Adipocyte (in vitro differentiated cells): ENCODE measurements at regions not wholly inside any gene's neighbourhood (a gene's known extent, or its start where the extent isn't known, plus 50 kb on each side); places are given as distances from the start of the nearest gene placed in this dataset.
A peak's percentile ranks its signal among the peaks of the same experiment; 100 is the strongest.

Source experiments
- DNase-seq: peaks from one replicate; pipeline ENCODE4 v3.0.0-alpha.2; 2015; ENCODE audit warnings: low read depth
- H3K27me3 ChIP-seq: replicated peaks from 2 replicates; pipeline ENCODE4 v1.7.0; 2013; ENCODE audit warnings: mild to moderate bottlenecking, low read length, moderate library complexity; ENCODE audit not compliant: control insufficient read depth, insufficient read depth
- H3K36me3 ChIP-seq: 2 replicates; pipeline ENCODE4 v1.7.0; 2013; ENCODE audit warnings: low read length, mild to moderate bottlenecking, moderate library complexity; ENCODE audit not compliant: control insufficient read depth, insufficient read depth, severe bottlenecking
- H3K4me1 ChIP-seq: 2 replicates; pipeline ENCODE4 v1.7.0; 2013; ENCODE audit warnings: mild to moderate bottlenecking, low read length, moderate library complexity; ENCODE audit not compliant: control insufficient read depth, insufficient read depth
- H3K4me3 ChIP-seq: 2 replicates; pipeline ENCODE4 v1.7.0; 2013; ENCODE audit warnings: mild to moderate bottlenecking, low read length, moderate library complexity
- H3K9ac ChIP-seq: 2 replicates; pipeline ENCODE4 v1.7.0; 2013; ENCODE audit warnings: mild to moderate bottlenecking, low read length, moderate library complexity
- H3K9me3 ChIP-seq: 2 replicates; pipeline ENCODE4 v1.7.0; 2013; ENCODE audit warnings: mild to moderate bottlenecking, low read length, moderate library complexity; ENCODE audit not compliant: control insufficient read depth

DNA sequence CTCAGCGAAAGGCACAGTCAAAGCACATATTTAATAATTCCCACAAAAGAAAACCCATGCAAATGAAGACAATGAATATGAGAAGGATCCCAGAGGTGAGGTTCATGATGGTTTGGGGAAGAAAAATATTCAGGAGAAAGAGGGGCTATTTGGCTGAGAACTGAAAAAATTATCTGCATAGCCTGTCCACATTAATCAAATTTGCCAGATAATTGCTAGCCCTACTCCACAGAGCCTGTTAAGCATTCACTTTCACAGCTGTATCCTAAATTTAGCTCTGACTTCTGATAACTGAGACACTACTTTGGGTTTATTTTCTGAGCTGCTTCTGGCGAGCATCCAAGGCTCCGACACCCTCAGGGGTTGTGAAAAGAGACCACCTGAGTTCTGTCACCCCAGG, 176.2 kb downstream of the HERPUD2 start:
- no peak for DNase-seq
- no peak overlapping the region for H3K4me3 ChIP-seq

GRCh38 chr7:35516498-35516897, 178.4 kb downstream of the HERPUD2 start:
- H3K9me3 ChIP-seq = no peaks in the 10 kb centered on the region
- peaks cover 6% of the 10 kb centered on the region for H3K4me1 ChIP-seq
- H3K36me3 ChIP-seq = no peaks in the 10 kb centered on the region
- no peak overlapping the region for H3K9ac ChIP-seq
- H3K4me3 ChIP-seq = no peak overlapping the region
- no peak for DNase-seq
- H3K27me3 ChIP-seq = peaks cover 33% of the 10 kb centered on the region

More for the DNA sequence above, 176.2 kb downstream of the HERPUD2 start:
- Histone ChIP-seq H3K4me1 (peaks cover 8% of the 10 kb centered on the region), H3K36me3 (no peaks in the 10 kb centered on the region), H3K9ac (no peak overlapping the region), H3K27me3 (peaks cover 45% of the 10 kb centered on the region), H3K9me3 (no peaks in the 10 kb centered on the region)

DNA sequence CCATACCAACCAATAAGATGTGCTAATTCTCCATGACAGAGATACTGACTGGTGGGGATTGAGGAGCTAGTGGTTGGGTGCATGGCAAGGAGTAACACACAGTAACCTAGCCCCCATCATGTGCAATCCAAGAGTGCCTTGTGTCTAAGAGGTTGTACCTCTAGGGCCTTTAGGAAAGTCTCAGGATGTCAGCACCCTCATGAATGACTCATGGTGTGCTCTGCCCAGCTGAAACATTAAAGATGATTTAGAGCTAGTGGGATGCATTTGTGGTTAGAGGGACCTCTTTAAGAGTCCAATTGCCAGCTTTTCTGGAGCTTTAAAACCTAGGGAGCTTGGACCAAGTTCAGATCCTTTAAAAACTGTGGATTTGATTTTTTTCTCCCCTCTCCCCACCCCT, 181.1 kb downstream of the HERPUD2 start:
- no peaks in the 10 kb centered on the region for H3K4me1 ChIP-seq
- no peaks in the 10 kb centered on the region for H3K36me3 ChIP-seq
- no peak overlapping the region for H3K4me3 ChIP-seq
- no peak overlapping the region for H3K9ac ChIP-seq
- DNase-seq = no peak
- H3K9me3 ChIP-seq = no peaks in the 10 kb centered on the region
- H3K27me3 ChIP-seq = peaks cover 33% of the 10 kb centered on the region

GRCh38 chr7:35513195-35513594, 181.7 kb downstream of the HERPUD2 start:
- no peaks in the 10 kb centered on the region for H3K9me3 ChIP-seq
- H3K9ac ChIP-seq = no peak overlapping the region
- H3K4me3 ChIP-seq = no peak overlapping the region
- no peaks in the 10 kb centered on the region for H3K4me1 ChIP-seq
- H3K27me3 ChIP-seq = peaks cover 32% of the 10 kb centered on the region
- no peaks in the 10 kb centered on the region for H3K36me3 ChIP-seq
- DNase-seq = no peak

- peaks cover 27% of the 10 kb centered on the region for H3K27me3 ChIP-seq
- H3K4me1 ChIP-seq = no peaks in the 10 kb centered on the region
- DNase-seq = no peak
- no peak overlapping the region for H3K4me3 ChIP-seq
- no peak overlapping the region for H3K9ac ChIP-seq
- no peaks in the 10 kb centered on the region for H3K9me3 ChIP-seq
- H3K36me3 ChIP-seq = no peaks in the 10 kb centered on the region
Observed at GRCh38 chr7:35512716-35513115, 182.2 kb downstream of the HERPUD2 start.

- H3K27me3 ChIP-seq = peaks cover 40% of the 10 kb centered on the region
- H3K9me3 ChIP-seq = no peaks in the 10 kb centered on the region
- no peaks in the 10 kb centered on the region for H3K36me3 ChIP-seq
- DNase-seq = peak; percentile 28
- H3K9ac ChIP-seq = no peak overlapping the region
- H3K4me3 ChIP-seq = no peak overlapping the region
- H3K4me1 ChIP-seq = no peaks in the 10 kb centered on the region
Observed at GRCh38 chr7:35508623-35509400, 186.1 kb downstream of the HERPUD2 start.

DNA sequence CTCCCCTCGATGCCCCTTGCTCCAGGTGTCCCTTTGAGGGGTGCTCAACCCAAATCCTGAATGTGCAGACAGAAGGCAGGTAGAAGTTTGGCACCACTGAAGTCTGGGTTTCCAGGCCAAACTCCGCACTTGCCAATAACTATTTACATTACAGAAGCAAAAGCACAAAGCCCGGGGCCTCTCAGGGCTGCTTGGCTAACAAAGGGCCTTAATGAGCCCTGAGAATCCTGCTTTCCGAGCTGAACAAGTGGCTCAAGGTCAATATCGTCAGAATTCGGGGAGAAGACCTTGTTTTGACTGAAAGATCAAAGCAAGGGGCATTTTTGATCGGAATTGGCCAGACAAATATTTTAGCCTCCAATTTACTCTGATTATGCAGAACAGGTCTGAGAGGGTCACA, 189.9 kb downstream of the HERPUD2 start:
- Histone ChIP-seq H3K4me1 (no peaks in the 10 kb centered on the region), H3K9ac (no peak overlapping the region), H3K36me3 (no peaks in the 10 kb centered on the region), H3K4me3 (no peak overlapping the region), H3K9me3 (no peaks in the 10 kb centered on the region), H3K27me3 (peaks cover 40% of the 10 kb centered on the region)
- no peak for DNase-seq

GRCh38 chr7:35504365-35504764, 190.6 kb downstream of the HERPUD2 start:
- DNase-seq = no peak
- Histone ChIP-seq H3K4me3 (no peak overlapping the region), H3K36me3 (no peaks in the 10 kb centered on the region), H3K27me3 (peaks cover 41% of the 10 kb centered on the region), H3K9ac (no peak overlapping the region), H3K9me3 (no peaks in the 10 kb centered on the region), H3K4me1 (no peaks in the 10 kb centered on the region)

DNA sequence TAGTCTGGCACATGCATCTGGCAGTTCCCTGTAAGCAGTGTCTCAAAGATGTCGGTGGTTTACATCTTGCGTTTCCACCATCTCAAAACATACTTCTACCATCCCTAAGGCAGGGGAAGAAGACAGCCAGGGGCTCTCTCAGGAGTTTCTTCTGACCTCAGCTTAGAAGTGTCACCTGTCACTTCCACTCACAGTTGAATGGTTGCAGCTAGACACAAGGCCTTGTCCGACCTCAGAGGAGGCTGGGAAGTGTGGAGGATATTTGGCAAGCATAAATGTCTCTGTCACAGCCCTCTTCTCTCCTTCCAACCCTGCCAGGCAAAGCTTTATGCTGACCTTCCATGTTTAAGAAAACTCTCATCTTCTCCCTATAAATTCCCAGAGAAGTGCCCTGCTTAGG, 193.3 kb downstream of the HERPUD2 start:
- DNase-seq = no peak
- peaks cover 3% of the 10 kb centered on the region for H3K9me3 ChIP-seq
- no peak overlapping the region for H3K4me3 ChIP-seq
- no peaks in the 10 kb centered on the region for H3K4me1 ChIP-seq
- H3K9ac ChIP-seq = no peak overlapping the region
- no peaks in the 10 kb centered on the region for H3K36me3 ChIP-seq
- H3K27me3 ChIP-seq = peaks cover 41% of the 10 kb centered on the region

GRCh38 chr7:35499226-35499625, 195.7 kb downstream of the HERPUD2 start:
- no peak for DNase-seq
- Histone ChIP-seq H3K4me3 (no peak overlapping the region), H3K9ac (no peak overlapping the region), H3K27me3 (peaks cover 29% of the 10 kb centered on the region), H3K36me3 (no peaks in the 10 kb centered on the region), H3K9me3 (peaks cover 3% of the 10 kb centered on the region), H3K4me1 (no peaks in the 10 kb centered on the region)

GRCh38 chr7:35498416-35498815, 196.5 kb downstream of the HERPUD2 start:
- Histone ChIP-seq H3K27me3 (peaks cover 21% of the 10 kb centered on the region), H3K4me1 (no peaks in the 10 kb centered on the region), H3K4me3 (no peak overlapping the region), H3K9ac (no peak overlapping the region), H3K36me3 (no peaks in the 10 kb centered on the region), H3K9me3 (peaks cover 3% of the 10 kb centered on the region)
- no peak for DNase-seq

GRCh38 chr7:35495844-35496243, 199.1 kb downstream of the HERPUD2 start:
- no peak for DNase-seq
- Histone ChIP-seq H3K4me3 (no peak overlapping the region), H3K36me3 (no peaks in the 10 kb centered on the region), H3K9ac (no peak overlapping the region), H3K9me3 (peaks cover 3% of the 10 kb centered on the region), H3K4me1 (no peaks in the 10 kb centered on the region), H3K27me3 (peaks cover 17% of the 10 kb centered on the region)
